ENCODE measurements at regions not wholly inside any gene's neighbourhood (a gene's known extent, or its start where the extent isn't known, plus 50 kb on each side); places are given as distances from the start of the nearest gene placed in this dataset.

- TF ChIP-seq EZH2 (IDR thresholded peaks at IDR 0.05; ENCODE audit: borderline replicate concordance, low read depth, low read length, poor library complexity, severe bottlenecking) = no peak
- no peak for TF ChIP-seq CTCF (conservative IDR thresholded peaks at IDR 0.05; ENCODE audit: low read depth, low read length)
Measured at GRCh38 chrX:95953564-95953963, 731.1 kb upstream of the DIAPH2 start.

Data from A673 (cell line).